Common myeloid progenitor, CD34-positive (primary cell): ENCODE measurements at regions not wholly inside any gene's neighbourhood (a gene's known extent, or its start where the extent isn't known, plus 50 kb on each side); places are given as distances from the start of the nearest gene placed in this dataset.

Experiments
- CTCF ChIA-PET: fragments of 350-600 bp; sonication (Branson Sonifier 250); formaldehyde crosslinking; loops from one replicate; lab custom pipeline; 2021; ENCODE audit warnings: antibody characterized with exemption; lab: Charles Lee
- POLR2A ChIA-PET: fragments of 350-600 bp; sonication (Branson Sonifier 250); formaldehyde crosslinking; loops from one replicate; lab custom pipeline; 2021; ENCODE audit warnings: antibody characterized with exemption; lab: Charles Lee
- DNase-seq, 3 donors: peaks; one replicate each; pipeline versions ENCODE4 v3.0.0 to v3.0.0-alpha.2; 2013
- H3K27ac ChIP-seq, 2 experiments: 1 replicate in 1 of 2; 2 replicates in 1 of 2; pipeline ENCODE4 v1.7.0; 2013; ENCODE audit warnings: inconsistent platforms in 2 of 2, low read length in 2 of 2, mild to moderate bottlenecking in 2 of 2, low read depth in 1 of 2, moderate library complexity in 1 of 2; ENCODE audit not compliant: severe bottlenecking in 2 of 2, insufficient read depth in 1 of 2, poor library complexity in 1 of 2
- H3K27me3 ChIP-seq, 5 experiments: replicated peaks in 2 of 5; 1 replicate in 3 of 5; 2 replicates in 2 of 5; pipeline versions ENCODE4 v1.6.1 to v1.7.0; 2013; ENCODE audit warnings: low read length in 4 of 5, mild to moderate bottlenecking in 2 of 5, moderate library complexity in 2 of 5, inconsistent platforms in 1 of 5; ENCODE audit not compliant: insufficient read depth in 5 of 5, control insufficient read depth in 4 of 5
- H3K36me3 ChIP-seq, 4 experiments: 1 replicate in 2 of 4; 2 replicates in 2 of 4; pipeline versions ENCODE4 v1.6.1 to v1.7.0; 2013; ENCODE audit warnings: low read length in 3 of 4, control low read depth in 1 of 4, mild to moderate bottlenecking in 1 of 4; ENCODE audit not compliant: control insufficient read depth in 4 of 4, insufficient read depth in 4 of 4
- H3K4me1 ChIP-seq, 4 experiments: 1 replicate in 3 of 4; 2 replicates in 1 of 4; pipeline versions ENCODE4 v1.6.1 to v1.7.1; 2013; ENCODE audit warnings: low read length in 3 of 4, mild to moderate bottlenecking in 3 of 4, control low read depth in 1 of 4, inconsistent platforms in 1 of 4, moderate library complexity in 1 of 4; ENCODE audit not compliant: control insufficient read depth in 4 of 4, insufficient read depth in 4 of 4; ENCODE audit errors: control extremely low read depth in 1 of 4
- H3K4me3 ChIP-seq, 7 experiments: 1 replicate in 4 of 7; 2 replicates in 3 of 7; pipeline versions ENCODE4 v1.5.1 to v1.7.0; 2013; ENCODE audit warnings: mild to moderate bottlenecking in 7 of 7, low read length in 6 of 7, moderate library complexity in 6 of 7, inconsistent platforms in 2 of 7, low read depth in 2 of 7, control low read depth in 1 of 7; ENCODE audit not compliant: insufficient read depth in 4 of 7, control insufficient read depth in 1 of 7; ENCODE audit errors: extremely low read depth in 1 of 7
- H3K9me3 ChIP-seq, 5 experiments: 1 replicate in 4 of 5; 2 replicates in 1 of 5; pipeline versions ENCODE4 v1.6.1 to v1.7.1; 2013; ENCODE audit warnings: low read length in 4 of 5, mild to moderate bottlenecking in 2 of 5, inconsistent platforms in 1 of 5, low read depth in 1 of 5, moderate library complexity in 1 of 5; ENCODE audit not compliant: control insufficient read depth in 4 of 5, insufficient read depth in 2 of 5; ENCODE audit errors: control extremely low read depth in 1 of 5
- WGBS: methylation state at CpG from one replicate; pipeline ENCODE4 v1.1.5; 2013; ENCODE audit not compliant: insufficient coverage; 5-methylcytosine and 5-hydroxymethylcytosine counted together

GRCh38 chr4:11216520-11216919, 212.2 kb downstream of the HS3ST1 start:
- POLR2A ChIA-PET, result no interaction called here
- CTCF ChIA-PET, result interaction anchor here (0.6 kb wide), 1 partner anchor 639 kb away, joined by 4 read pairs; no protein-coding TSS in a partner anchor
- no peak for DNase-seq
- Histone ChIP-seq H3K9me3 (peaks cover 0 to 8% (median 4%) of the 10 kb centered on the region in 5 experiments), H3K4me3 (no peak overlapping the region), H3K36me3 (no peaks in the 10 kb centered on the region), H3K27ac (no peak overlapping the region), H3K4me1 (no peaks in the 10 kb centered on the region), H3K27me3 (no peaks in the 10 kb centered on the region)

- Histone ChIP-seq H3K4me3 (no peak overlapping the region), H3K27ac (no peak overlapping the region), H3K9me3 (peaks cover 0 to 11% (median 4%) of the 10 kb centered on the region in 5 experiments), H3K27me3 (no peaks in the 10 kb centered on the region), H3K36me3 (no peaks in the 10 kb centered on the region), H3K4me1 (no peaks in the 10 kb centered on the region)
- ChIA-PET POLR2A (no interaction called here), CTCF (no interaction called here)
- no peak for DNase-seq
- WGBS, result 88% methylated on average over 1 of the region's 3 CpGs
These were observed 214.4 kb downstream of the HS3ST1 start for GRCh38 chr4:11214281-11214680.

GRCh38 chr4:11209826-11210225, 218.9 kb downstream of the HS3ST1 start:
- POLR2A ChIA-PET, result no interaction called here
- no peak overlapping the region for H3K4me3 ChIP-seq
- CTCF ChIA-PET, result no interaction called here
- H3K36me3 ChIP-seq, result no peaks in the 10 kb centered on the region
- H3K27me3 ChIP-seq, result no peaks in the 10 kb centered on the region
- no peak for DNase-seq
- WGBS, result 95% methylated on average over 4 of the region's 5 CpGs
- H3K4me1 ChIP-seq, result no peaks in the 10 kb centered on the region
- no peak overlapping the region for H3K27ac ChIP-seq
- H3K9me3 ChIP-seq, result peaks cover 5 to 22% (median 6%) of the 10 kb centered on the region in 5 experiments

- ChIA-PET CTCF (no interaction called here), POLR2A (no interaction called here)
- DNase-seq, result no peak
- WGBS, result no CpG with 5 or more reads among the region's 2 CpGs
- Histone ChIP-seq H3K4me1 (no peaks in the 10 kb centered on the region), H3K4me3 (no peak overlapping the region), H3K36me3 (no peaks in the 10 kb centered on the region), H3K27me3 (no peaks in the 10 kb centered on the region), H3K9me3 (no peaks in the 10 kb centered on the region), H3K27ac (no peak overlapping the region)
These were observed 227.4 kb downstream of the HS3ST1 start for GRCh38 chr4:11201256-11201655.

GRCh38 chr4:11198516-11199305, 230.0 kb downstream of the HS3ST1 start:
- Histone ChIP-seq H3K27ac (no peak overlapping the region), H3K27me3 (no peaks in the 10 kb centered on the region), H3K4me1 (no peaks in the 10 kb centered on the region), H3K9me3 (no peaks in the 10 kb centered on the region), H3K4me3 (no peak overlapping the region), H3K36me3 (no peaks in the 10 kb centered on the region)
- ChIA-PET POLR2A (interaction anchor here (0.6 kb wide), 1 partner anchor 90 kb away, joined by 3 read pairs; no protein-coding TSS in a partner anchor), CTCF (no interaction called here)
- 98% methylated on average over 14 of the region's 14 CpGs for WGBS
- no peak for DNase-seq

- Histone ChIP-seq H3K4me3 (no peak overlapping the region), H3K4me1 (no peaks in the 10 kb centered on the region), H3K36me3 (no peaks in the 10 kb centered on the region), H3K27me3 (no peaks in the 10 kb centered on the region), H3K9me3 (no peaks in the 10 kb centered on the region), H3K27ac (no peak overlapping the region)
- DNase-seq, result no peak
- 80% methylated on average over 1 of the region's 8 CpGs for WGBS
- ChIA-PET POLR2A (interaction anchor here (0.6 kb wide), 1 partner anchor 89 kb away, joined by 3 read pairs; no protein-coding TSS in a partner anchor), CTCF (no interaction called here)
These were observed 230.9 kb downstream of the HS3ST1 start for GRCh38 chr4:11197631-11198341.

- WGBS, result 90% methylated on average over 4 of the region's 4 CpGs
- POLR2A ChIA-PET, result no interaction called here
- CTCF ChIA-PET, result no interaction called here
These were observed 231.7 kb downstream of the HS3ST1 start for GRCh38 chr4:11196927-11197522.

More at GRCh38 chr4:11196927-11197522, 231.7 kb downstream of the HS3ST1 start:
- no peak overlapping the region for H3K27ac ChIP-seq
- no peaks in the 10 kb centered on the region for H3K4me1 ChIP-seq
- no peaks in the 10 kb centered on the region for H3K36me3 ChIP-seq
- no peaks in the 10 kb centered on the region for H3K9me3 ChIP-seq
- H3K4me3 ChIP-seq, result no peak overlapping the region
- H3K27me3 ChIP-seq, result no peaks in the 10 kb centered on the region
- DNase-seq, result no peak
